Fibroblast of pulmonary artery (primary cell): ENCODE measurements at regions not wholly inside any gene's neighbourhood (a gene's known extent, or its start where the extent isn't known, plus 50 kb on each side); places are given as distances from the start of the nearest gene placed in this dataset.

Experiments used
- DNase-seq: peaks from one replicate; pipeline ENCODE4 v3.0.0-alpha.2; 2010; ENCODE audit warnings: low read depth
- H3K4me3 ChIP-seq: replicated peaks from 2 replicates; pipeline ENCODE4 v1.5.1; 2011; ENCODE audit warnings: low read depth, mild to moderate bottlenecking, control low read depth, low read length, moderate library complexity
- CTCF ChIP-seq: IDR thresholded peaks from 2 replicates; pipeline ENCODE4 v1.5.1; 2011; ENCODE audit warnings: mild to moderate bottlenecking, control low read depth, low read length, inconsistent platforms; ENCODE audit errors: missing control alignments

- DNase-seq: no peak
- no peak for TF ChIP-seq CTCF
- H3K4me3 ChIP-seq: no peak overlapping the region
These were observed 155.0 kb upstream of the TMPO start for GRCh38 chr12:98360401-98360800.

- no peak for TF ChIP-seq CTCF
- DNase-seq: peak; percentile 48
- H3K4me3 ChIP-seq: no peak overlapping the region
These were observed 145.8 kb upstream of the TMPO start for GRCh38 chr12:98369581-98369980.

GRCh38 chr12:98370976-98371375, 144.4 kb upstream of the TMPO start:
- no peak overlapping the region for H3K4me3 ChIP-seq
- no peak for TF ChIP-seq CTCF
- DNase-seq: no peak

- peak; percentile 24 for DNase-seq
- no peak overlapping the region for H3K4me3 ChIP-seq
- no peak for TF ChIP-seq CTCF
These were observed 144.0 kb upstream of the TMPO start for GRCh38 chr12:98371419-98371818.

- no peak for TF ChIP-seq CTCF
- no peak for DNase-seq
These were observed 142.9 kb upstream of the TMPO start for GRCh38 chr12:98372340-98373024.

GRCh38 chr12:98373025-98373554, 142.3 kb upstream of the TMPO start:
- H3K4me3 ChIP-seq: no peak overlapping the region
- TF ChIP-seq CTCF: peak; percentile 79
- peak; percentile 73 for DNase-seq

More at GRCh38 chr12:98372340-98373024, 142.9 kb upstream of the TMPO start:
- no peak overlapping the region for H3K4me3 ChIP-seq

- peak; percentile 18 for DNase-seq
- TF ChIP-seq CTCF: peak; percentile 42
- H3K4me3 ChIP-seq: no peak overlapping the region
These were observed 141.4 kb upstream of the TMPO start for GRCh38 chr12:98374007-98374406.
